SK-N-SH (cell line): ENCODE measurements at regions not wholly inside any gene's neighbourhood (a gene's known extent, or its start where the extent isn't known, plus 50 kb on each side); places are given as distances from the start of the nearest gene placed in this dataset.
A peak's percentile ranks its signal among the peaks of the same experiment; 100 is the strongest.
"Not testable (repeated sequence)": the region's sequence is repeated elsewhere in the genome, so short reads cannot be mapped to it uniquely, and the experiment has no call there.

Experiments
- CTCF ChIA-PET: fragments of 300-600, 350-600 bp; formaldehyde crosslinking; extraction: SDS; loops from one replicate; lab custom pipeline; 2021; lab: Yijun Ruan, JAX
- POLR2A ChIA-PET: fragments of 350-600 bp; sonication (Branson Sonifier 250); formaldehyde crosslinking; extraction: SDS; loops from one replicate; lab custom pipeline; 2020; ENCODE audit warnings: antibody characterized with exemption, inconsistent platforms; lab: Yijun Ruan, JAX
- DNase-seq: peaks from one replicate; pipeline ENCODE4 v3.0.0; 2012
- H2AFZ ChIP-seq: fragments of 200-600 bp; sonication (generic); 2 replicates; pipeline ENCODE4 v1.8.1; 2016; ENCODE audit warnings: antibody characterized with exemption, mild to moderate bottlenecking, low read depth
- H3F3A ChIP-seq: fragments of 200-600 bp; sonication (generic); replicated peaks from 2 replicates; pipeline ENCODE3; 2016; ENCODE audit warnings: antibody characterized with exemption, mild to moderate bottlenecking; ENCODE audit not compliant: insufficient read depth
- H3K27ac ChIP-seq, 2 experiments: fragments of 200-500 bp in 1 of 2; fragments of 200-600 bp in 1 of 2; sonication (Bioruptor generic) in 1 of 2; sonication (generic), shearing (Covaris generic) in 1 of 2; 2 replicates each; pipeline versions ENCODE4 v1.5.1 to v1.6.1; 2014 to 2016; ENCODE audit warnings: low read depth in 2 of 2, inconsistent platforms in 1 of 2, low read length in 1 of 2, mild to moderate bottlenecking in 1 of 2, mixed read lengths in 1 of 2
- H3K27me3 ChIP-seq: fragments of 200-600 bp; sonication (generic), shearing (Covaris generic); 2 replicates; pipeline ENCODE4 v1.6.1; 2016; ENCODE audit warnings: mixed run types; ENCODE audit not compliant: insufficient read depth
- H3K36me3 ChIP-seq, 2 experiments: fragments of 200-500 bp in 1 of 2; fragments of 200-600 bp in 1 of 2; sonication (Bioruptor generic) in 1 of 2; sonication (generic) in 1 of 2; replicated peaks in 1 of 2; 2 replicates each; pipeline versions ENCODE3 to v1.5.1; 2014 to 2016; ENCODE audit warnings: low read length in 1 of 2, mild to moderate bottlenecking in 1 of 2; ENCODE audit not compliant: insufficient read depth in 2 of 2, control insufficient read depth in 1 of 2
- H3K4me1 ChIP-seq, 2 experiments: fragments of 200-500 bp in 1 of 2; fragments of 200-600 bp in 1 of 2; sonication (Bioruptor generic) in 1 of 2; sonication (generic), shearing (Covaris generic) in 1 of 2; 2 replicates each; pipeline versions ENCODE4 v1.5.1 to v1.6.1; 2014 to 2016; ENCODE audit warnings: low read depth in 1 of 2, low read length in 1 of 2, mixed run types in 1 of 2; ENCODE audit not compliant: insufficient read depth in 2 of 2, control insufficient read depth in 1 of 2
- H3K4me2 ChIP-seq: fragments of 200-600 bp; sonication (generic), shearing (Covaris generic); 2 replicates; pipeline ENCODE4 v1.6.1; 2017; ENCODE audit warnings: mixed run types
- H3K4me3 ChIP-seq, 2 experiments: fragments of 200-500 bp in 1 of 2; fragments of 200-600 bp in 1 of 2; sonication (Bioruptor generic) in 1 of 2; sonication (generic), shearing (Covaris generic) in 1 of 2; 2 replicates each; pipeline versions ENCODE4 v1.5.1 to v1.8.1; 2014 to 2016; ENCODE audit warnings: low read depth in 2 of 2, inconsistent platforms in 1 of 2, low read length in 1 of 2, mild to moderate bottlenecking in 1 of 2, mixed read lengths in 1 of 2, moderate library complexity in 1 of 2
- H3K79me2 ChIP-seq: fragments of 200-600 bp; sonication (generic); 2 replicates; pipeline ENCODE4 v1.8.1; 2017; ENCODE audit warnings: mild to moderate bottlenecking; ENCODE audit not compliant: insufficient read depth
- H3K9ac ChIP-seq: fragments of 200-600 bp; sonication (generic); 2 replicates; pipeline ENCODE4 v1.6.1; 2017; ENCODE audit warnings: mixed run types
- H3K9me2 ChIP-seq: fragments of 200-600 bp; sonication (generic); 2 replicates; pipeline ENCODE4 v1.6.1; 2017; ENCODE audit warnings: mixed run types
- H3K9me3 ChIP-seq: fragments of 200-600 bp; sonication (generic); 2 replicates; pipeline ENCODE4 v1.6.1; 2017; ENCODE audit warnings: mixed run types, mild to moderate bottlenecking, moderate library complexity
- H4K20me1 ChIP-seq: fragments of 200-600 bp; sonication (generic); 2 replicates; pipeline ENCODE4 v1.6.1; 2017; ENCODE audit warnings: mild to moderate bottlenecking, mixed run types; ENCODE audit not compliant: insufficient read depth
- FOXJ3 ChIP-seq: sonication (generic); formaldehyde crosslinking; IDR thresholded peaks from 2 replicates; pipeline ENCODE4 v1.5.1; 2020; ENCODE audit warnings: mild to moderate bottlenecking, missing genetic modification reagents
- MXI1 ChIP-seq: IDR thresholded peaks from 2 replicates; pipeline ENCODE4 v1.6.1; 2012; ENCODE audit warnings: mild to moderate bottlenecking, low read depth, low read length, improper control_type of control experiment
- RAD21 ChIP-seq: IDR thresholded peaks from 2 replicates; pipeline ENCODE4 v1.6.1; 2012; ENCODE audit warnings: mild to moderate bottlenecking, low read length
- WGBS: methylation state at CpG from one replicate; pipeline ENCODE4 v1.1.6; 2017; ENCODE audit warnings: low lambda C conversion rate; 5-methylcytosine and 5-hydroxymethylcytosine counted together
- TF ChIP-seq, protein P1 (sequence below): fragments of 200-600 bp; sonication (generic); IDR thresholded peaks from 2 replicates; pipeline ENCODE4 v1.6.1; 2017; ENCODE audit warnings: antibody characterized with exemption, mild to moderate bottlenecking, moderate library complexity

DNA sequence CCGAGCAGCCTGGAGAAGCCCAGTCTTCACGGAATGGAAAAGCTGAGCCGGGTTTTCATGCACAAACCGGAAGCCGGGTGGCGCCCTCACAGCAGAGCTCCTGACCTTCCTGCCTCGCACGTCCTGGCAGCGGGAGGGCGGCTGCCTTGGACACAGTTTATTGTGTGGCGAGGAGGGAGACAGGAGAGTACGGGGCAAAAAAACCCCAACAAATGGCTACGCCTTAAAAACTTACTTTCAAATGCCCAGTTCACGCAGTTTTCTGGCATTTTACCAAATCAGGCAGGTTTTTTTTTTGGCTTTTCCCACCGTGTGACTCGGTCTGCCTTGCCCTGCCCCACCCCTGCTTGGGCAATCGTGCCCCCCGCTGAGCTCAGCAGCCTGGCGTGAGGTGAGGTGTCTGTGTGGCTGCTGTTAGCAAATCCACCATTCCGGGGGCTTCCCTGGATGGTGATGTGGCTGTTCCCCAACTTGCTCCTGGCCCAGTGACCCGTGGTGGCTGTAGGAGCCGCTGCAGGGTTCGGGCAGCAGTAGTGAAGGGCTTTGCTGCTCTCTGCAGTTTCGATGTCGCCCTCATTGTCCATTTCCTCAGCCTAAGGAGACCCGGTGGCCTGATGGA lies 187.1 kb upstream of the SULF2 start:
- H3F3A ChIP-seq, H3K9me2 ChIP-seq, H3K9ac ChIP-seq, H2AFZ ChIP-seq, H3K4me2 ChIP-seq, H3K36me3 ChIP-seq, H3K27me3 ChIP-seq, H3K27ac ChIP-seq, H3K4me3 ChIP-seq, H3K9me3 ChIP-seq, POLR2A ChIA-PET, H3K79me2 ChIP-seq, H4K20me1 ChIP-seq: not testable (repeated sequence)
- 79% methylated on average over 26 of the region's 26 CpGs for WGBS
- DNase-seq: peak; percentile 51
- CTCF ChIA-PET: interaction anchor here (0.6 to 2.0 kb wide), 3 partner anchors 10 to 357 kb away, joined by 3 to 7 read pairs (median 4); no protein-coding TSS in a partner anchor
- TF ChIP-seq, protein P1, sequence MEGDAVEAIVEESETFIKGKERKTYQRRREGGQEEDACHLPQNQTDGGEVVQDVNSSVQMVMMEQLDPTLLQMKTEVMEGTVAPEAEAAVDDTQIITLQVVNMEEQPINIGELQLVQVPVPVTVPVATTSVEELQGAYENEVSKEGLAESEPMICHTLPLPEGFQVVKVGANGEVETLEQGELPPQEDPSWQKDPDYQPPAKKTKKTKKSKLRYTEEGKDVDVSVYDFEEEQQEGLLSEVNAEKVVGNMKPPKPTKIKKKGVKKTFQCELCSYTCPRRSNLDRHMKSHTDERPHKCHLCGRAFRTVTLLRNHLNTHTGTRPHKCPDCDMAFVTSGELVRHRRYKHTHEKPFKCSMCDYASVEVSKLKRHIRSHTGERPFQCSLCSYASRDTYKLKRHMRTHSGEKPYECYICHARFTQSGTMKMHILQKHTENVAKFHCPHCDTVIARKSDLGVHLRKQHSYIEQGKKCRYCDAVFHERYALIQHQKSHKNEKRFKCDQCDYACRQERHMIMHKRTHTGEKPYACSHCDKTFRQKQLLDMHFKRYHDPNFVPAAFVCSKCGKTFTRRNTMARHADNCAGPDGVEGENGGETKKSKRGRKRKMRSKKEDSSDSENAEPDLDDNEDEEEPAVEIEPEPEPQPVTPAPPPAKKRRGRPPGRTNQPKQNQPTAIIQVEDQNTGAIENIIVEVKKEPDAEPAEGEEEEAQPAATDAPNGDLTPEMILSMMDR: peak; percentile 18; the same call in 1 of the 2 replicates
- peak; percentile 38 for TF ChIP-seq RAD21
- H3K4me1 ChIP-seq: peaks cover 0 to 16% of the 10 kb centered on the region in 2 experiments; a peak in 1 of 4 replicates

DNA sequence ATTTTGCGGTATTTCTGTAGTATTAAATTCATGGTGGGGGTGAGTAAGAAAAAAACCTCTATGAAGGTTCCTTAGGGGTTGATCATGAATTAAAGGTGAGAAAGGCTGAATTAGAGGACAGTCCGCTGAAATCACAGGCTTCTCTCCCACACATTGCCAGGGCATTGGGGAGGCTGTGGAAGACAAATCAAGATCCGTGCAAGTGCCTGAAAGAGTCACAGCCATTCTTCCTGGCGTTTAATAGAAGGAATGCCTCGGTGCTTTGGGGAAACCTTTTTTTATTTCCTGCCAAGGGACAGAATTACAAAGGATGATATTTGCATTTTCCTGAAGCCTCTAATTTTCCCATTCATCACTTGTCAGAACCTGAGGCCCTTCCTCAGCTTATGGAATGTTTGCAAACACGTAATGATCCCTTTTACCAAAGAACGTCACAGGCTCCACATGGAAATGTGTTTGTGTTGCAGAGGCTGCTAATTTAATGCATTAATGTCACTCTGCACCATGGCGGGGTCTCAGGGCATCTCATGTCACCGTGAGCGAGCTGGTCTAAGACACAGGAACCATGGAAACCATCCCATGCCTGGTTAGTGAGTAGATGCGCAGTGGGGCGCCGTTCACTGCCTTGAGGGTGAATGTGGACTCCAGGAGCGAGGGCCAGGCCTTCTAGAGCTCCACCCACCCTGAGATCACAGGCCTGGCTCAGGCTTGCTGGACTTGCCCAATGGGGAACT lies 185.9 kb upstream of the SULF2 start:
- no peak for DNase-seq
- POLR2A ChIA-PET: no interaction called here
- Histone ChIP-seq H3K4me3 (no peak overlapping the region), H3K9me3 (no peaks in the 10 kb centered on the region), H2AFZ (no peak overlapping the region), H3K4me1 (peaks cover 0 to 9% of the 10 kb centered on the region in 2 experiments; a peak in 1 of 4 replicates), H3K9ac (no peak overlapping the region), H3F3A (no peaks in the 10 kb centered on the region), H3K9me2 (no peaks in the 10 kb centered on the region), H3K79me2 (no peaks in the 10 kb centered on the region), H4K20me1 (no peaks in the 10 kb centered on the region), H3K27me3 (no peaks in the 10 kb centered on the region), H3K4me2 (no peak overlapping the region), H3K36me3 (no peaks in the 10 kb centered on the region), H3K27ac (no peak overlapping the region)
- TF ChIP-seq FOXJ3: no peak
- TF ChIP-seq, protein P1: no peak
- no peak for TF ChIP-seq MXI1
- CTCF ChIA-PET: interaction anchor here (1.5 to 3.0 kb wide), 2 partner anchors 76 to 650 kb away, joined by 5 to 12 read pairs; no protein-coding TSS in a partner anchor
- WGBS: 78% methylated on average over 11 of the region's 14 CpGs
